ENCODE measurements at regions not wholly inside any gene's neighbourhood (a gene's known extent, or its start where the extent isn't known, plus 50 kb on each side); places are given as distances from the start of the nearest gene placed in this dataset.

- TF ChIP-seq JUND (IDR thresholded peaks at IDR 0.05) (no peak), MEF2A (IDR thresholded peaks at IDR 0.05; ENCODE audit: borderline replicate concordance, low read depth) (no peak)
These were observed 392.5 kb downstream of the HLX start (continued) for GRCh38 chr1:221271701-221272100.

- no peaks in the 10 kb centered on the region for H4K20me1 ChIP-seq (ENCODE audit: insufficient read depth)
- H3K79me2 ChIP-seq (ENCODE audit: insufficient read depth), result no peaks in the 10 kb centered on the region
- no peak for TF ChIP-seq TAF1 (IDR thresholded peaks at IDR 0.05; ENCODE audit: borderline replicate concordance, low read depth, low read length)
- TF ChIP-seq NRF1 (IDR thresholded peaks at IDR 0.05; ENCODE audit: low read depth, low read length), result no peak
- TF ChIP-seq CTCF (IDR thresholded peaks at IDR 0.05), result 0 out of 2 replicates have a peak, but pooled peaks have one; percentile 20
- TF ChIP-seq SMC3 (IDR thresholded peaks at IDR 0.05; ENCODE audit: low read depth, low read length), result no peak
- no peak for TF ChIP-seq USF1 (IDR thresholded peaks at IDR 0.05; ENCODE audit: borderline replicate concordance, low read depth)
- H3K9me2 ChIP-seq, result no peaks in the 10 kb centered on the region
- H3K4me1 ChIP-seq (ENCODE audit: control insufficient read depth in 1 of 2, insufficient read depth in 2 of 2, low read depth in 1 of 2, low read length in 1 of 2), result peaks cover 0 to 2% of the 10 kb centered on the region in 2 experiments; a peak in 1 of 4 replicates
- peaks cover 6% of the 10 kb centered on the region for H3F3A ChIP-seq (replicated peaks; ENCODE audit: insufficient read depth)
- DNase-seq, result no peak
- H3K9me3 ChIP-seq, result no peaks in the 10 kb centered on the region
- H3K4me2 ChIP-seq, result no peak overlapping the region
- H3K9ac ChIP-seq, result no peak overlapping the region
- ChIA-PET POLR2A (interaction anchor here (0.6 kb wide), 1 partner anchor 833 kb away, joined by 3 read pairs; no protein-coding TSS in a partner anchor), CTCF (interaction anchor here (4.2 to 5.3 kb wide), 2 partner anchors 10 to 163 kb away, joined by 15 to 28 read pairs; no protein-coding TSS in a partner anchor)
- no peak overlapping the region for H3K27ac ChIP-seq (ENCODE audit: low read depth in 2 of 2, low read length in 1 of 2)
- H2AFZ ChIP-seq (ENCODE audit: low read depth), result no peak overlapping the region
- no peak overlapping the region for H3K4me3 ChIP-seq (ENCODE audit: low read depth in 2 of 2, low read length in 1 of 2)
- H3K36me3 ChIP-seq (replicated peaks in 1 of 2; ENCODE audit: control insufficient read depth in 1 of 2, insufficient read depth in 2 of 2, low read length in 1 of 2), result no peaks in the 10 kb centered on the region
- WGBS (ENCODE audit: low lambda C conversion rate), result 88% methylated on average over 3 of the region's 3 CpGs
- H3K27me3 ChIP-seq (ENCODE audit: insufficient read depth), result no peaks in the 10 kb centered on the region
These were observed 393.7 kb downstream of the HLX start for GRCh38 chr1:221272940-221273339.

- Histone ChIP-seq H3K36me3 (replicated peaks in 1 of 2; ENCODE audit: control insufficient read depth in 1 of 2, insufficient read depth in 2 of 2, low read length in 1 of 2) (no peaks in the 10 kb centered on the region), H3K9me2 (no peaks in the 10 kb centered on the region), H3K4me3 (ENCODE audit: low read depth in 2 of 2, low read length in 1 of 2) (no peak overlapping the region), H4K20me1 (ENCODE audit: insufficient read depth) (no peaks in the 10 kb centered on the region), H3K4me1 (ENCODE audit: control insufficient read depth in 1 of 2, insufficient read depth in 2 of 2, low read depth in 1 of 2, low read length in 1 of 2) (peaks cover 0 to 2% of the 10 kb centered on the region in 2 experiments; a peak in 1 of 4 replicates), H3K27me3 (ENCODE audit: insufficient read depth) (no peaks in the 10 kb centered on the region), H3K27ac (ENCODE audit: low read depth in 2 of 2, low read length in 1 of 2) (no peak overlapping the region), H3K79me2 (ENCODE audit: insufficient read depth) (no peaks in the 10 kb centered on the region), H3F3A (replicated peaks; ENCODE audit: insufficient read depth) (no peaks in the 10 kb centered on the region), H2AFZ (ENCODE audit: low read depth) (no peak overlapping the region), H3K4me2 (no peak overlapping the region), H3K9me3 (no peaks in the 10 kb centered on the region), H3K9ac (no peak overlapping the region)
- 70% methylated on average over 3 of the region's 6 CpGs for WGBS (ENCODE audit: low lambda C conversion rate)
- no peak for DNase-seq
- ChIA-PET POLR2A (interaction anchor here (0.6 kb wide), 1 partner anchor 405 kb away, joined by 3 read pairs; no protein-coding TSS in a partner anchor), CTCF (interaction anchor here (4.2 to 5.3 kb wide), 2 partner anchors 11 to 161 kb away, joined by 15 to 28 read pairs; no protein-coding TSS in a partner anchor)
- TF ChIP-seq SMC3 (IDR thresholded peaks at IDR 0.05; ENCODE audit: low read depth, low read length), result no peak
- no peak for TF ChIP-seq MEF2A (IDR thresholded peaks at IDR 0.05; ENCODE audit: borderline replicate concordance, low read depth)
- TF ChIP-seq FOXM1 (IDR thresholded peaks at IDR 0.05; ENCODE audit: low read depth), result no peak
- no peak for TF ChIP-seq RAD21 (IDR thresholded peaks at IDR 0.05; ENCODE audit: low read length)
- no peak for TF ChIP-seq FOXJ3 (CRISPR knock-in tag; IDR thresholded peaks at IDR 0.05)
- no peak for TF ChIP-seq NRF1 (IDR thresholded peaks at IDR 0.05; ENCODE audit: low read depth, low read length)
- no peak for TF ChIP-seq SIN3A (IDR thresholded peaks at IDR 0.05; ENCODE audit: borderline replicate concordance, low read depth, low read length)
- TF ChIP-seq TEAD4 (IDR thresholded peaks at IDR 0.05; ENCODE audit: borderline replicate concordance, insufficient read depth), result no peak
- TF ChIP-seq TAF1 (IDR thresholded peaks at IDR 0.05; ENCODE audit: borderline replicate concordance, low read depth, low read length), result no peak
- TF ChIP-seq ELF1 (IDR thresholded peaks at IDR 0.05), result no peak
- TF ChIP-seq IRF3 (IDR thresholded peaks at IDR 0.05; ENCODE audit: low read depth, low read length), result no peak
- TF ChIP-seq NFIC (IDR thresholded peaks at IDR 0.05; ENCODE audit: borderline replicate concordance), result no peak
- TF ChIP-seq TCF12 (IDR thresholded peaks at IDR 0.05), result no peak
- no peak for TF ChIP-seq MXI1 (IDR thresholded peaks at IDR 0.05; ENCODE audit: low read depth, low read length)
- no peak for TF ChIP-seq POLR2AphosphoS5 (IDR thresholded peaks at IDR 0.05; ENCODE audit: low read depth, low read length)
- TF ChIP-seq YY1 (IDR thresholded peaks at IDR 0.05; ENCODE audit: low read depth), result no peak
- no peak for TF ChIP-seq USF1 (IDR thresholded peaks at IDR 0.05; ENCODE audit: borderline replicate concordance, low read depth)
These were observed 395.1 kb downstream of the HLX start for GRCh38 chr1:221274373-221274772.
